ENCODE measurements at regions not wholly inside any gene's neighbourhood (a gene's known extent, or its start where the extent isn't known, plus 50 kb on each side); places are given as distances from the start of the nearest gene placed in this dataset.
A peak's percentile ranks its signal among the peaks of the same experiment; 100 is the strongest.

- Histone ChIP-seq H3K18ac (ENCODE audit: low read depth in 1 of 2, low read length in 2 of 2) (no peak overlapping the region), H2BK15ac (ENCODE audit: low read depth, poor library complexity, severe bottlenecking) (no peak overlapping the region), H3K27me3 (ENCODE audit: control insufficient read depth in 1 of 2, insufficient read depth in 1 of 2, low read length in 2 of 2) (peaks cover 20 to 44% of the 10 kb centered on the region in 2 experiments), H2AFZ (ENCODE audit: low read depth, low read length) (no peak overlapping the region), H3K4me3 (ENCODE audit: insufficient read depth in 1 of 2, low read depth in 1 of 2, low read length in 2 of 2) (no peak overlapping the region), H4K8ac (ENCODE audit: low read length) (no peak overlapping the region), H3K9me3 (ENCODE audit: control insufficient read depth, low read length) (no peaks in the 10 kb centered on the region), H3K4me1 (ENCODE audit: control insufficient read depth, insufficient read depth, low read depth, low read length) (no peaks in the 10 kb centered on the region), H3K4ac (ENCODE audit: low read depth in 1 of 2, low read length in 2 of 2) (no peak overlapping the region), H3K79me1 (replicated peaks; ENCODE audit: low read length, poor library complexity, severe bottlenecking) (no peaks in the 10 kb centered on the region), H2BK120ac (ENCODE audit: low read depth, low read length) (no peak overlapping the region), H2AK5ac (ENCODE audit: low read length, severe bottlenecking) (no peak overlapping the region), H3K4me2 (ENCODE audit: low read length, poor library complexity, severe bottlenecking) (no peak overlapping the region), H3K27ac (ENCODE audit: low read length, poor library complexity, severe bottlenecking) (no peak overlapping the region), H3K36me3 (ENCODE audit: control insufficient read depth in 1 of 2, insufficient read depth in 2 of 2, low read depth in 1 of 2, low read length in 2 of 2) (no peaks in the 10 kb centered on the region), H3K14ac (ENCODE audit: low read length in 2 of 2) (no peak overlapping the region), H2BK12ac (ENCODE audit: low read length in 2 of 2) (no peak overlapping the region), H2BK5ac (ENCODE audit: low read depth, low read length, poor library complexity, severe bottlenecking) (no peak overlapping the region), H3K23ac (ENCODE audit: low read length in 2 of 2) (no peak overlapping the region), H4K91ac (ENCODE audit: low read length) (peak overlapping the region; percentile 49), H3K9ac (ENCODE audit: low read length) (no peak overlapping the region)
- WGBS = 87% methylated on average over 8 of the region's 8 CpGs
- DNase-seq = no peak
These were observed 171.9 kb upstream of the RAB4A start for GRCh38 chr1:229098903-229099578.

DNA sequence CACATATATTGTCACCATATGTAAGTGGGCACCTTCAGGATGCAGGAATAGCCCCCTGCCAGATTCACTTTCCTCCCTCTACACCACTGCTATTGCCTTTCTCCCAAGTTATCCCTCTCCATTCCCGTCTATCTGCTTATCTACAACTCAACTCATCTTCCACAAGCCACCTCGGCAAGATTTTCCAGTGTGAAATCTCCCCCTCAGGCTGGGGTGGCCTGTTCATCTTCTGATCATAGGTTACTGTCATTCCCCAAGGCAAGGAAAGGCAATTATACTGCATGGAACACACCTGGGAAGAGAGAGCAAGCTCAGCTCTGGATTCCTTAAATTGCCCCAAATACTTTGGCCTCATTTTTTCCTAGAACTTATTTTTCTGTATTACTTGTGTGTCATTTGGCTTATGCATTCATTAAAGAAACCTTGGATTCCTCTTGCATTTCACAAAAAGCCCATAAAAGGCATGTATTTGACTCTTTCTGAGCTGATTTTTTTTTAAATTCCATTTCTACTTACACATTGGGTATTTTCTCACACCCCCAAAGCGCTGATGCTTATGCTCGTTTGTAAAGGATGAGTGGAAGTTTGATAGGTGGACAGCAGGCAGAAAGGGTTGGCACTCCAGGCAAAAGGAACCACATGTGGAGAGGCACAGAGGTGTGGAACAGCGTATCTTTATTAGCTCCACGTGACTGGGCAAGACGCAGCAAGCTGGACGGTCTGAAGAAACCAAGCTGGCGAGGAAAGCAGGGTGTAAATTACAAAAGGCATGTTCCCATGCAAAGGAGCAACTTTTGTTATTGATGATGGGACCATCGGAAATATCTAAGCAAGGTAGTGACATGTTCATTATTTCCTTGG lies 169.7 kb upstream of the RAB4A start:
- no peak overlapping the region for H3K4me3 ChIP-seq (ENCODE audit: insufficient read depth in 1 of 2, low read depth in 1 of 2, low read length in 2 of 2)
- H4K91ac ChIP-seq (ENCODE audit: low read length) = no peak overlapping the region
- no peak overlapping the region for H2BK12ac ChIP-seq (ENCODE audit: low read length in 2 of 2)
- H2BK5ac ChIP-seq (ENCODE audit: low read depth, low read length, poor library complexity, severe bottlenecking) = no peak overlapping the region
- no peak overlapping the region for H3K18ac ChIP-seq (ENCODE audit: low read depth in 1 of 2, low read length in 2 of 2)
- H3K4me1 ChIP-seq (ENCODE audit: control insufficient read depth, insufficient read depth, low read depth, low read length) = no peaks in the 10 kb centered on the region
- H2BK15ac ChIP-seq (ENCODE audit: low read depth, poor library complexity, severe bottlenecking) = no peak overlapping the region
- no peak overlapping the region for H4K8ac ChIP-seq (ENCODE audit: low read length)
- DNase-seq = no peak
- H2AK5ac ChIP-seq (ENCODE audit: low read length, severe bottlenecking) = no peak overlapping the region
- H3K79me1 ChIP-seq (replicated peaks; ENCODE audit: low read length, poor library complexity, severe bottlenecking) = no peaks in the 10 kb centered on the region
- no peak overlapping the region for H2BK120ac ChIP-seq (ENCODE audit: low read depth, low read length)
- peaks cover 26 to 42% of the 10 kb centered on the region in 2 experiments for H3K27me3 ChIP-seq (ENCODE audit: control insufficient read depth in 1 of 2, insufficient read depth in 1 of 2, low read length in 2 of 2)
- WGBS = 88% methylated on average over 10 of the region's 10 CpGs
- no peaks in the 10 kb centered on the region for H3K9me3 ChIP-seq (ENCODE audit: control insufficient read depth, low read length)
- H3K4me2 ChIP-seq (ENCODE audit: low read length, poor library complexity, severe bottlenecking) = no peak overlapping the region
- H2AFZ ChIP-seq (ENCODE audit: low read depth, low read length) = no peak overlapping the region
- no peaks in the 10 kb centered on the region for H3K36me3 ChIP-seq (ENCODE audit: control insufficient read depth in 1 of 2, insufficient read depth in 2 of 2, low read depth in 1 of 2, low read length in 2 of 2)
- no peak overlapping the region for H3K14ac ChIP-seq (ENCODE audit: low read length in 2 of 2)
- no peak overlapping the region for H3K23ac ChIP-seq (ENCODE audit: low read length in 2 of 2)
- H3K27ac ChIP-seq (ENCODE audit: low read length, poor library complexity, severe bottlenecking) = no peak overlapping the region
- no peak overlapping the region for H3K4ac ChIP-seq (ENCODE audit: low read depth in 1 of 2, low read length in 2 of 2)
- H3K9ac ChIP-seq (ENCODE audit: low read length) = no peak overlapping the region

- H2AFZ ChIP-seq (ENCODE audit: low read depth, low read length) = no peak overlapping the region
- peaks cover 26 to 32% of the 10 kb centered on the region in 2 experiments for H3K27me3 ChIP-seq (ENCODE audit: control insufficient read depth in 1 of 2, insufficient read depth in 1 of 2, low read length in 2 of 2)
- DNase-seq = no peak
- no peak overlapping the region for H3K9ac ChIP-seq (ENCODE audit: low read length)
- H2BK15ac ChIP-seq (ENCODE audit: low read depth, poor library complexity, severe bottlenecking) = no peak overlapping the region
- H3K4me3 ChIP-seq (ENCODE audit: insufficient read depth in 1 of 2, low read depth in 1 of 2, low read length in 2 of 2) = no peak overlapping the region
- no peaks in the 10 kb centered on the region for H3K36me3 ChIP-seq (ENCODE audit: control insufficient read depth in 1 of 2, insufficient read depth in 2 of 2, low read depth in 1 of 2, low read length in 2 of 2)
- no peak overlapping the region for H3K4me2 ChIP-seq (ENCODE audit: low read length, poor library complexity, severe bottlenecking)
- WGBS = 87% methylated on average over 2 of the region's 2 CpGs
- H3K4me1 ChIP-seq (ENCODE audit: control insufficient read depth, insufficient read depth, low read depth, low read length) = no peaks in the 10 kb centered on the region
- no peak overlapping the region for H3K23ac ChIP-seq (ENCODE audit: low read length in 2 of 2)
- H3K27ac ChIP-seq (ENCODE audit: low read length, poor library complexity, severe bottlenecking) = no peak overlapping the region
- H2AK5ac ChIP-seq (ENCODE audit: low read length, severe bottlenecking) = no peak overlapping the region
- H3K18ac ChIP-seq (ENCODE audit: low read depth in 1 of 2, low read length in 2 of 2) = no peak overlapping the region
- H3K79me1 ChIP-seq (replicated peaks; ENCODE audit: low read length, poor library complexity, severe bottlenecking) = no peaks in the 10 kb centered on the region
- no peak overlapping the region for H2BK12ac ChIP-seq (ENCODE audit: low read length in 2 of 2)
- H2BK120ac ChIP-seq (ENCODE audit: low read depth, low read length) = no peak overlapping the region
- no peak overlapping the region for H2BK5ac ChIP-seq (ENCODE audit: low read depth, low read length, poor library complexity, severe bottlenecking)
- no peak overlapping the region for H3K14ac ChIP-seq (ENCODE audit: low read length in 2 of 2)
- H3K9me3 ChIP-seq (ENCODE audit: control insufficient read depth, low read length) = no peaks in the 10 kb centered on the region
- no peak overlapping the region for H4K91ac ChIP-seq (ENCODE audit: low read length)
- no peak overlapping the region for H4K8ac ChIP-seq (ENCODE audit: low read length)
- H3K4ac ChIP-seq (ENCODE audit: low read depth in 1 of 2, low read length in 2 of 2) = no peak overlapping the region
These were observed 168.0 kb upstream of the RAB4A start for GRCh38 chr1:229102741-229103391.

GRCh38 chr1:229104654-229105053 lies 166.3 kb upstream of the RAB4A start:
- Histone ChIP-seq H2BK15ac (ENCODE audit: low read depth, poor library complexity, severe bottlenecking) (no peak overlapping the region), H3K9me3 (ENCODE audit: control insufficient read depth, low read length) (no peaks in the 10 kb centered on the region), H3K36me3 (ENCODE audit: control insufficient read depth in 1 of 2, insufficient read depth in 2 of 2, low read depth in 1 of 2, low read length in 2 of 2) (no peaks in the 10 kb centered on the region), H3K18ac (ENCODE audit: low read depth in 1 of 2, low read length in 2 of 2) (no peak overlapping the region), H4K91ac (ENCODE audit: low read length) (no peak overlapping the region), H2BK12ac (ENCODE audit: low read length in 2 of 2) (no peak overlapping the region), H2BK5ac (ENCODE audit: low read depth, low read length, poor library complexity, severe bottlenecking) (no peak overlapping the region), H3K4me3 (ENCODE audit: insufficient read depth in 1 of 2, low read depth in 1 of 2, low read length in 2 of 2) (no peak overlapping the region), H2AFZ (ENCODE audit: low read depth, low read length) (no peak overlapping the region), H3K14ac (ENCODE audit: low read length in 2 of 2) (no peak overlapping the region), H3K79me1 (replicated peaks; ENCODE audit: low read length, poor library complexity, severe bottlenecking) (no peaks in the 10 kb centered on the region), H3K27me3 (ENCODE audit: control insufficient read depth in 1 of 2, insufficient read depth in 1 of 2, low read length in 2 of 2) (peaks cover 20 to 24% of the 10 kb centered on the region in 2 experiments), H2BK120ac (ENCODE audit: low read depth, low read length) (no peak overlapping the region), H3K23ac (ENCODE audit: low read length in 2 of 2) (no peak overlapping the region), H3K4me2 (ENCODE audit: low read length, poor library complexity, severe bottlenecking) (no peak overlapping the region), H3K9ac (ENCODE audit: low read length) (no peak overlapping the region), H2AK5ac (ENCODE audit: low read length, severe bottlenecking) (no peak overlapping the region), H3K27ac (ENCODE audit: low read length, poor library complexity, severe bottlenecking) (no peak overlapping the region), H4K8ac (ENCODE audit: low read length) (no peak overlapping the region), H3K4ac (ENCODE audit: low read depth in 1 of 2, low read length in 2 of 2) (no peak overlapping the region), H3K4me1 (ENCODE audit: control insufficient read depth, insufficient read depth, low read depth, low read length) (peaks cover 11% of the 10 kb centered on the region)
- DNase-seq = no peak
- WGBS = 82% methylated on average over 2 of the region's 2 CpGs
